ENCODE measurements at regions not wholly inside any gene's neighbourhood (a gene's known extent, or its start where the extent isn't known, plus 50 kb on each side); places are given as distances from the start of the nearest gene placed in this dataset.

DNA sequence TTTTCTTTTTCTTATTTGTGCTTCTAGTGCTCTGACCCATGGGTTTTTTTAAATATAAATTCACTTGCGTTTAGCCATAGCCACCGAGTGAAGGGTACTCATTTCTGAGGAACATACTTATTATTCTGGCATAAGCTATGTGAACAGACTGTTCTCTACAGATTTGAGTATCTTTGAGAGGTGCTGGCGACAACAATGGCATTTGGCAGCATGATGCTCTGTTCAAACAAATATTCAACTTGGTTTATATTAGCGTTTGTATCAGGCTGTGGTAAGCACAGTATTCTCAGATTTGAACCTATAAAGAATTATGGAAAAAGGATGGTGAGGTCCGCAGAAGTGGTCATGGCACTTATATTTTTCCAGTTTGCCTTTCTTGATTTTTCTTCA is 108.7 kb upstream of the LIMCH1 start:
- no peak for DNase-seq

DNA sequence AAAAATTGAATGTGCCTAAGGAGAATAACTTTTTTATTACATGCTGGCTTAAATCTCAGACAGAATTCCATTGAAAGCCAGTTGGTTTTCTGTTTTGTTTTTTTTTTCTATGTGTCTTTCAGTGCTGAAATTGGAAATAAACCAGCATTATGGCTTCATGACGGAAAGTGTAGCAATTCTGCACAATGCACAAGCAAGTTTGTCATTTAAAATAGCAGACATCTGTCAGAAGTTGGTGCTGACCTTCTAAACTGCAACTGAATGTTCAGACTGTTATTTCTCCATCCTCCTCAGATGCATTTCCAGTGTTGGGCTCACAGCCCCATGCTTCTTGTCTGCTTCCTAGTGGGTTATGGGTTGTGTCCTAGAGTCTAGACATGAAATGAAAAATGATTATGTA is 107.2 kb upstream of the LIMCH1 start:
- no peak for DNase-seq

DNA sequence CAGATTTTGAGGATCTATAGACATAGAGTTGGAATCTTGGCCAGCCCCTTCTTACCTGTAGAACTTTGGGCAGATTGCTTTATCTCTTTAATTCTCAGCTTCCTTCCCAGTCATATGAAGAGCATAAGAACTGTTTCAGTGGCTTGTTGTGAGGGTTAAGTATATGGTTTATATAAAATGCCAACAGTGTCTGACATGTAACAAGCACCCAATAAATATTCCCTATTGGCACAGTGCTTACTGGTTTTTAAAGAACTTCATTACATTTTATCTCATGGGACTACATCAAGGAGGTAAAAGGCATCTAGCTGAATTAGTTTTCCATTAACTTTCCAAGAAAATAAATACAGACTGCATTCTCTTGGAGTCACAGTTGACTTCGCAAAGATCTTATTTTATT is 106.7 kb upstream of the LIMCH1 start:
- no peak for DNase-seq

DNA sequence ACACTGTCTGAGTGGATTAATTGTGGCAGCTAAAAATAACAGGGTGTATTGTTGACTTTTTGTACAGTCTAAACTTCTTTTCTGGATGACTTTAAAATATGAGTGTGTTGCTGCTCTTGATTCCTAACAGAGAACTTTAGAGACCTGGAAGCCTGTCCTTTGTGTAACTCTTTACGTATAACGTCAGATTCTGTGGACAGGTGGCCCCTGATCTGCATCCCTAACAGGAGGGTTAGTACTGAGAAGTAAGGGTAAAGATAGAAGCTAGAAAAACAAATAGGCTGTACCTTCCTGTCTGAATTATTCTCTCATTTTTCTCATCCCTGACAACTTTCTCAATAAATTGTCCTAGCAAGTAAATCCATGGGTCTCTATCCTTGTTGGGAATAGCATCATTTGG is 105.7 kb upstream of the LIMCH1 start:
- no peak for DNase-seq

DNA sequence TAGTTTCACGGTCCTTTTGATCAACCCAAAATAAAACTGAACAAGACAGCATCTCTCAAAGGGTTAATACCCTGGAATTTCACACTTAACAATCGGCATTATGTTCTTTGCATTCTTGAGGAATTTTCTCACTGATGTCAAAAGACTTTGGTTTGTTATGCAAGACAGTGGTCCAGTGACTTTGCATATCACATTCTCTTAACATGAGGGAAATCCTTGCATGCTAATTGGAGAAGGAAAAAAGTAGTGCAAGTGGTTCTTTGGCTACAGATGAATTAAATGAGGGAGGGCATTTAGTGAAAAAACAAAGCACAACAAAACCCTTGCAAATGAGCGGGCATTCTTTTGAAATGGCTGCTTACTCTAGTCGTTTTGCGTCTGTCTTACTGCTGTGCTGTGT is 105.1 kb upstream of the LIMCH1 start:
- peak; percentile 3 to 13 for DNase-seq

DNA sequence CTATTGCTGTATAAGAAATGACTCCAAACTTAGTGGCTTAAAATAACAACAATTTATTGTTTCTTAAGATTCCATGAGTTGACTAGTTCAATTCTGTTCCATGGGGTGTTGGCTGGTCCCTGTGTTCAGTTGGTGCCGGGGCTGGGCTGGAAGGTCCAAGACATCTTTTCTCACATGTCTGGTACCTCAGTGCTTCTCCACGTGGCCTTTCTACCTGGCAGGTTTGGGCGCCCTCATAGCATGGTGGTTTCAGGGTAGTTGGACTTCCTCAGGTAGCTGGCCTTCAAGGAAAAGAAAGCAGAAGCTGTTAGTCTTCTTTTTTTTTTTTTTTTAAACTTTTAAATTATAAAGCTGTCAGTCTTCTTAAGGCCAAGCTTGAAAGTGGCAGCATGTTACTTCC is 104.6 kb upstream of the LIMCH1 start:
- DNase-seq, result no peak

DNA sequence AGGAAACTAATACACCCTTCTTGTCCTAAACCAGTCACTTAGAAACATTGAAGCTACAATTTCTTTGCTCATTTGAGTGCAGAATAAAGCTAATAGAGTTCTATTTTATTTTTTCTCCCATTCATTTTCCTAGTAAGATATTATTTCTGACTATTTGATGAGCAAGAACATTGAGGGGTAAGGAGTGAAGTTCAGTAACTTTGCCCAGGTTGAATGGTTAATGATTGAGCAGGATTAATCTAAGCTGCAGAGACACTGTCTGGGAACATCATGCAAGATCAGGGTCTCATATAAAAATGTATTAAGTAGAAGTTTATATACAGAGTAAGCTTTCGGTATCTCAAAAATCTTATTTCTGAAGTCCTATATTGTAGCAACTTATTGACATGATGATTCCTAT is 102.4 kb upstream of the LIMCH1 start:
- no peak for DNase-seq

DNA sequence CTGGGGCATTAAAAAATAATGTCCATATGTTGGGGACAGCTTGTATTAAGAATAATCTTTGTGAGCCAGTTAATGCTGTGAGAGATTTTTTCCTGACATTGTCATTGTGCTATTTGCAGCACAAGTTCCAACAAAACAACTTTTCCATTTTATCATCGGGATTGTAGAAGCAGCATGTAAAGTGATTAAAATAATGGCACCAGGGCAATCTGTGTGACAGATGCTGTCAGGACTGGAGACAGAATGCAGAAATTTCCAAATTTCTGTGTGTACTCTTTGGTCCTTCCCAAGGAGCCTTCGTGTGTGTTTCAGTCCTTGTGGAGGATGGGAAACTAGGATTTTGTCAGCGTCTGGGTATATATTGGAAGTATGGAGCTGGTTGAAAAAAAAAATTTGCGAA is 101.5 kb upstream of the LIMCH1 start:
- DNase-seq, result no peak

DNA sequence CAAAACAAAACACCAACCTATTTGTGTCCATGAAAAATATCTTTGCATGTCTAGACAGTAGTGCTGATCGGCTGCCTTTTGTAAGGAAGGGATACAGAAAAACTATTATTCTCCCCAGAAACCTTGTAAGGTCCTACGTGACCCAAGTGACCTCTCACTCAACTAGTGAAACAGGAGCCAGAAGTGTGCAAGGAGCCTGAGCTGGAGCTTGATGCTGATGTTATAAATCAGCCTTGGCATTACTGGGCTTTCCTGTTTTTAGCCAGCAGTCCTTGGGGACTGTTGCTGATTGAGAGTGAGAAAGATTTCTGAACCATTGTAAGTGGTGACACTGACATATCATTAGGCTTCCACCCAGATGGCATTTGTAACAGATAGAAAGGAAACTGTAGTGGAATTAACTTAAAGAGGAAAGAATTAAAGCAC is 100.8 kb upstream of the LIMCH1 start:
- DNase-seq, result no peak

DNA sequence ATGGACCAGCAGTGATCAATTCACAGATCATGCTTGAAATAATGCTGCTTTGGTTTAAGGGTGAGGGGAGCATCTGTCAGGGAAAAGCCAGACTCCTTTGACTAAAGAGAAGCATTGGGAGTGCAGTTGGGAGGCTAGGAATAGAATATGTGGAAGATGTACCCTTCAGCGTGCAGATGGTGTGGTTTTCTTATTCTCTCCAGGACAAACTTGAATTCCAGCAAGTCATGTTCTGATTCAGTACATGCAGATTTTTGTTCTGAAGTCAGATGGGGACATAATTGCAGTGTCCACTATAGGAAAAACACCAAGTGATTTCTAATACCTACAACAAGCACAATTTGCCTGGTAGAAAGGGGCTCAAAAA is 99.0 kb upstream of the LIMCH1 start:
- no peak for DNase-seq

DNA sequence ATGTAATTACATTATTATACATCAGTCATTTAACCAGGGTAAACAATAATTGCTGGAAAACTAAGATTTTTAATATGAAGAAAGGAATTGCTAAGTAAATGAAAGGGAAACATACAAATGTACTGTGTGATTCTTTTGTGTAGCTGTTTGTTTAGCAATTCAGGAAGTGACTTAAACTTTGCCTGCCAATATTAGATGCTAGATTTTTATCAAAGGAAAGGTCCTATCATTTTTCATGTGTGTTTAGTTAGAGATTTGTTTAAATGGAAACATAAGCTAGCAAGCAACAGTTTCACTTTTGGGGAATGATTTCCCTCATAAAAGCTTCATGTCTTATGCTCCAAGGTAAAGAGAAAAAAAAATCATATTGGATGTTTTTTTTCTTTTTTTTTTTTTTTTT is 95.1 kb upstream of the LIMCH1 start:
- no peak for DNase-seq

DNA sequence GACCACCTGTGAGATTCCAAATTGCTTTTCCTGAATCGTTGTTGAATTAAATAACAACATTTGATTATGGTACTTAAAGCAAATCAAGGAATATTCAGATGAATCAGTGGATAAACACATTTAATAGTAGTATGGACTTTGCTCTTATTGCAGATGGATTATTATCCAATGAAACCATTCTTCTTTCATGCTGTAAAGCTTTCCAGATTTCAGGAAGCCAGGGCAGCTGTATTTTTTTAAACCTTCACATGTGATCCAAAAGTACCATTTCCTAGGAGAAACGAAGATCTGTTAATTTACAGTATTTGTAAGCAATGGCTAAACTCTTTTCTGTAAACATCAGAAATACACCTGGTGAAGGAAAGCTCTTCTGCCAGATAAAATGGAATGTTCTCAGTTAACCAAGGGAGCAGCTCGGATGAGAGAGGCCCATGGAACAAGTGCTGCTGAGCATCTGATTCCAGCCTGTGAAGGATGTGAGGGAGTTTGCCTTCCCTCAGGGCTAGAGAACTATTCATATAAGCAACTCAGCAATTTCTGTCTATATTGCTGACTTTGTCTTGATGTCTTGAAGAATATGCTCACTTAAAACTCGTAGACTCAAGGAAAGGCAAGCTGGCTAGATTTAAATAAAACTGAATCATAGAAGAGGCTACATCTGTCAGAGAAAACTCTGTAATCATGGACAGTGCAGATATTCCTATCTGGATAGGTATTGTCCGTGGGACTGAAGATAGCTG is 94.4 kb upstream of the LIMCH1 start:
- DNase-seq, result no peak

DNA sequence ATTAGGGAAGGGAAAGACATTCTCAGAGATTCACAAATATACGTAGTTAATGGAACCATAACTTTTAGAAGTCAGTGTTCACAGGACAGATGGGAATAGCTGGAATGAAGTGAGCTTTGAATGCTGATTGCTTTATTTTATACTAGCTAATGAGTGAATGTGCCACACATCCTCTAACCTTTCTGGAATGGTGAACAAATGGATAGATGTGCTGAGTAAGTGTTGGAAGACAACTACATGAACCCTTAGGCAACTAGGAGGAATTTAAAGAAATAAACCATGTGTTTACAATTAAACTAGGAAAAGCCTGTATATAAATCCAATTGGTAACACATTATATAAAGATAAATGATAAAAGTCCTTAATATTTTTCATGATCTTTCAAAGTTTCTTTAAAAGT is 91.6 kb upstream of the LIMCH1 start:
- no peak for DNase-seq

DNA sequence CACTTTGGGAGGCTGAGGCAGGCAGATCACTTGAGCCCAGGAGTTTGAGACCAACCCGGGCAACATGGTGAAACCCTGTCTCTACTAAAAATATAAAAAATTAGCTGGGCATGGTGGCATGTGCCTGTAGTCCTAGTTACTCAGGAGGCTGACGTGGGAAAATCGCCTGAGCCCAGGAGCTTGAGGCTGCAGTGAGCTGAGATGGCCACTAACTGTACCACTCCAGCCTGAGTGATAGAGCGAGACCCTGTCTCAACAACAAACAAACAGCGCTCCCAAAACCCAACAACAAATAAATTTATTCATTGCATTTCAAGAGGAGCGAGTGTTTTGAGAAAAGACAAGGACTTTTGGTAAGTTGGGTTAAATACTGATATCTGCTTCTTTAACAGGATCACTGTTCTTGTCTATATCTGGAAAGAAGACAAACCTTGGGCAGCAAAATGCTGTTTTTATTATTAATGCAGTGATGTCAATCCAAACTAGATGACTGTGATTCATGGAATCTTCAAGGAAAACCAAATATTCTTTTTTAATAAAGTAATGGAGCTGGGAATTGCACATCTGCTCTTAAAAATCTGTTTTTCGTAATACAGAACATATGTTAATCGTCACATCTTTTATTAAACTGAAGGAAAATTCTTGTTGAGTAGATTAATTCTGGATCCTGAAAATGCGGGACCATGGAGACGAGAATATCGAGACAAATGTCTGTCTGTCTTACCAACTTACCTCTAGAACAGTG is 90.8 kb upstream of the LIMCH1 start:
- no peak for DNase-seq

DNA sequence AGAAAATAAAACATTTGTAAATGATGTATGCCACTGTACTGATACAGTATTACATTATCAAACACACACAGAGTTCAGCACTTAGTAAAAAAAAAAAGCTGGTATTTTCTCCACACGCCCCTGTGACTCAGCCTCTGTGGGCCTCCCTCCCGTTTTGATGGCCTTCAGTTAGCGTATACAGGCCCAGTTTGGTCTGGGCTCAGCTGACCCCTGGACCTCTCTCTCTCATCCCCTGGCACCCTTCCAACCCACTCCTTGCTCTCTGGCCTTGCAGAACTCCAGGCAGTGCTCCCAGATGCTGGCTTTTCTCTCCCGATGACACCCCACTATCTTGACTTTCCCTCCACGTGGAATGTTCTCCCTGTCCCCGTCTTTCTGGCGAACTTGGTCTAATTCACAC is 89.0 kb upstream of the LIMCH1 start:
- DNase-seq, result no peak

DNA sequence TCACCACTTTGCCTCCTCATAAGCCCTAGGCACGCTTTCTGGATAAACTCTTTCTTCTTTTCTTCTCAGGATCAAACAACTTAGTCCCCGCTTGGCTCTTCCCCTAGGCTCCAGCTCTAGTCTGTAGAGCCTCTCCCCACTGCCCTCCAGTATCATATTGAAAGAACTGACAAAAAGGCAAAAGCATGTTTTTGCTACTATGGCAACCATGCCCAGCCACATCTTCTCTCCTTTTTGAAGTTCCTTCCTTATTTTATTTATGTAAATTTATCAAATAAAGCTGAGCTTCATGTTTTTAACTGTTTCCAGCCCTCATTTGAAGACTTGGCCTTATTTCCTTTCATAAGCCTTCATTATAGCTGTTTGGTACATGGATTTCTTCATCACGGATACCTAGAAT is 86.0 kb upstream of the LIMCH1 start:
- DNase-seq, result no peak

DNA sequence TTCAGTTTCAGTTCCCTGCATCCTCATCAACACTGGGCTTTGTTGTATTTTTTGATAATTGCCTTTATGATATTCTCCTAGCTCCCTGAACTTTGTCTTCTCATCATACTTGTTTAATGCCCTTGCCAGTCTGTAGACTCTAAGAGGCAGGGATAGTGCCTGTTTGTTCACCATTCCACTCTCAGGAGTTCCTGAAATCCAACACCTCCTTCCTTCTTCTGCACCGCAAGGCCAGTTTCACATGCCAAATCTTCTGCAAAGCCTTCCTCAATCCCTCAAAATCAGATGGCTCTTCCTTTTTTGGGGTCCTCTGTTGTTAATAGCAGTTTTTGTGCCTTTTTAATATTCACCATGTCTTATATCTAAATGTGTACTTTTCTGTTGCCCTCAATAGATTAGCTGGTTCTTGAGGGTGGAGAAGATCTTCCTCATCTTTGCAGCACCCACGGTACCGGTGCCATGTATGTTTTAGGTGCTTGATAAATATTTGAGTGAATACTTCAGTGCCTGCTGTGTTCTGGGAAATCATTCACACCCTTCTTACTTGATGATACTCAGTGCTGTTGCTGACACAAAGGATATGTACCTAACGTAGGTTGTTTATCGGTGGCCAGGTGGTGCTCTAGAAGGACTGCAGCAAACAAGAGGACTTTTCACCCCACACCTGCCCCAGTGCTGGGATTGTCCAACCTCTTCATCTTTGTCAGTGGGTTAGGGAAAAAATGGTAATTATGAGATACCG is 85.3 kb upstream of the LIMCH1 start:
- no peak for DNase-seq

DNA sequence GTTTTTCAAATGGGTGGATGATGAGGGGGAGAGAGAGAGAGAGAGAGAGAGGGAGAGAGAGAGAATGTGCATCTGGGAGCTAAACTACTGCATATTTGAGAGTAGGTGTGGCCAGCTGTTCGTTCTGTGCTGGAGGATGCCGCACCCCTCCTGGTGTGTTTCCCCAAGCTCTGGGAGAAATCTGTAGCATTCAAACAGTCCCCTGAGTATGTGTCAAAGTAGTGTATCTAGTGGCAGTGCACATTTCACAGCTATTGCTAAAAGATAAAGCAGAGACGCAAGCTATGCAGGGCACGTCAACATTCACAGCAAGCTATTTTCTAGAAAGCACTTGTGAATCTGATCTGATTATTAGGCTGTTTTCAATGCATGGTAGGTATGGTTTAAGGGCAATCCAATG is 83.5 kb upstream of the LIMCH1 start:
- DNase-seq, result no peak

DNA sequence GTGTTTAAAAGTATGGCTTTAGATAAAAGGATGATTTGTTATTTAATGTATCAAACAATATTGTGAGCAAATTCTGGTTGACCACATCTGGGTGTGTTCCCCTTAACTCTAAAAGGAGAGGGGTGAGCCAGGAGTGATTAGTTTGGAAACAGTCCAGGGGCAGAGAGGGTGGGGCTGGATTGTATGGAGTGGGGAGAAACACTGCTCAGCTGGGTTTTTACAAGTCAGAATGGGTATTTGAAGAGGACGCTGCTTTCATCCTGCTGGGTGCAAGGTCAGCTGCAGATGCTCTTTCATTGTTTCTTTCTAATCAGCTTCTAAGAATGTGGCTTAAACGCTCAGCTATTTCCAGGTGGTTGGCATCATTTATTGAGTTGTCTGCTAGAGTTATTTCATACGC is 82.8 kb upstream of the LIMCH1 start:
- no peak for DNase-seq

DNA sequence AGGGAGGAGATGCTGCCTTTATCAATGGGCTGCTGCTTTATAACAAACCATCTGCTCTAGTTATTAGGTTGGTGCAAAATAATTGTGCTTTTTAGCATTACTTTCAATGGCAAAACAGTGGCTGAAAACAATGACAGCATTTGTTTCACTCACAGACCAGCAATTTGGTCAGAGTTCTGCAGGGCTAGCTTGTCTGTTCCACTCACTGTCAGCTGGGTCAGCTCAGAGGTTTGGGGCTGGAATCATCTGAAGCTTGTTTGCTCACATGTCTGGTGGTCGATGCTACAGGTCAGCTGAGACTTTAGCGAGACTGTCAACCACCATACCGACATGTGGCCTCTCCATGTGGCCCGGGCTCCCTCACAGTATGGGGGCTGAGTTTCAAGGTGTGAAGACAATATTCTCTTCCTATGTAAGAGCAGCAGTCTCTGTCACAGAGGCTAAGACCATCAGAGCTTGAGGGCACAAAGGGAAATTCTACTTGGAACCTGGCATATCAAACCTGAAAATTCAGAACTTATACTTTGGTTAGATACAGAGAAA is 81.3 kb upstream of the LIMCH1 start:
- DNase-seq, result no peak

DNA sequence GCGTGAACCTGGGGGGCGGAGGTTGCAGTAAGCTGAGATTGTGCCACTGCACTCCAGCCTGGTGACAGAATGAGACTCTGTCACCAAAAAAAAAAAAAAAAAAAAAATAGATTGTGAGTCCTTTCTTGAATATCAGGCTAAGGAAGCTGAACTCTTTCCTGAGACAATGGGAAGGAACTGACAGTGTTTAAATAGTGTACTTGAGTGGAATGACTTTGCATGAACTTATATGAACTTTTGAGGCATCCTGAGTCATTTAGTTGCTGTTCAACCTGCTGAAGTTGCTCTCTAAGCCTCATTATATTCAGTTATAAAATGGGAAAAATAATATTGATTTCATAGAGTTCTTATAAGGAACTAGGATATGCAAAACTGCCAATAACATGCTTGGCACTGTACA is 79.3 kb upstream of the LIMCH1 start:
- no peak for DNase-seq

DNA sequence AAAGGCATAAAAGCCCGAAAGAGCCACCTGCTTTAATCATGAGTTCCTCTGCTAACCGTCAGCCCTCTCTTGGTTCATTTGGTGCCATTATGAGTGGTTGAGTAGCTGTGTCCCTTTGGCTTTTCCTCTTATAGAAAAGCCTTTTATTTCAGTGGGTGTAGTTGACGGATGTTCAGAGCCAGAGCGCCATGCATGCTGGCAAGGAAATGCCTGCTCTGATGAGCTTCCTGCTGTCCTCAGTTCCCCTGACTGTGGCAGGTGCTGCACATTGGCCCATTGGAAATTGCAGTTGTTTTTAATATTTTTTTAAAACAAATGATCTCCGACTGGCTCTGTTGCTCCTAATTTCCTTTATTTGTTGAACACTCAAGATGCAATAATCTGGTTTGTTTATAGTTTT is 77.3 kb upstream of the LIMCH1 start:
- no peak for DNase-seq

DNA sequence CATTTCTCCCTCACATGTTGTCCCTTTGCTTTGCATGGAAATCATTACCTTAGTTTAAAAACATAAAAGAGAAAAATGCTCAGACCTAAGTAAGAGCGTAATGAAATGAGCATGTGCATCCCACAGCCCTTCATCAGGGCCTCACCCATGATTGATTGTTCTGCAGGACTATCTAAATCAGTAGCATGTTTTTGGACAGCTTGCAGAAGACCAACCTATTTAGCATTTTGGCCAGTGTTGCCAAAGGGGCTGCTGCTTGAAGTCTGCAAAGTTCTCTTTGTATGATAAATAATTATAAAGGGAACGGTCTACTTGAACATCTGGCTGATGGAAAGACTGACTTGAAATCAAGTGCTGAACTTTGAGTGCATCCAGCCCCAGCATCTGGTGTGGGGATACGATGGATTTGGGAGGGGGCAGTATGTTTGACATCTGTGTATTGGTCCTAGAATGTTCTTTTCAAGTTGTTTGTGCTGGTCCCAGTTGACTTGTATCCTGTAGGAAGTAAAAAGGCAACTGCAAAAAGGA is 76.1 kb upstream of the LIMCH1 start:
- no peak for DNase-seq
